Natural killer cell treated with Interleukin-12 subunit alpha and Interleukin-12 subunit beta and Interleukin-15 and Interleukin-18, amount 100 ng/mL, for 72 hours (primary cell): ENCODE measurements at regions not wholly inside any gene's neighbourhood (a gene's known extent, or its start where the extent isn't known, plus 50 kb on each side); places are given as distances from the start of the nearest gene placed in this dataset.
A peak's percentile ranks its signal among the peaks of the same experiment; 100 is the strongest.

Source experiments
- ATAC-seq, 2 donors: fragments of 150-1000 bp; cut with Tn5 transposase in 1 of 2; sonication (Bioruptor Pico), chemical (Tn5 transposase) in 1 of 2; 2 replicates each; pipeline ENCODE4 v1.10.0; 2021
- DNase-seq: peaks from one replicate; pipeline ENCODE4 v3.0.0; 2022; ENCODE audit warnings: low spot score
- H3K27ac Mint-ChIP-seq, 2 donors: 1 replicate in 1 of 2; 2 replicates in 1 of 2; pipeline ENCODE4 v1.8.0; 2022; ENCODE audit warnings: mixed read lengths in 2 of 2, mild to moderate bottlenecking in 1 of 2, moderate library complexity in 1 of 2
- H3K27me3 Mint-ChIP-seq, 2 donors: 1 replicate in 1 of 2; 2 replicates in 1 of 2; pipeline ENCODE4 v1.8.0; 2022; ENCODE audit warnings: mixed read lengths in 2 of 2
- H3K36me3 Mint-ChIP-seq: one replicate; pipeline ENCODE4 v1.8.0; 2022; ENCODE audit warnings: mixed read lengths
- H3K4me1 Mint-ChIP-seq, 2 donors: 1 replicate in 1 of 2; 2 replicates in 1 of 2; pipeline ENCODE4 v1.8.0; 2022; ENCODE audit warnings: low read depth in 2 of 2, mixed read lengths in 2 of 2, mild to moderate bottlenecking in 1 of 2
- H3K4me3 Mint-ChIP-seq: one replicate; pipeline ENCODE4 v1.8.0; 2022; ENCODE audit warnings: mixed read lengths
- H3K9me3 Mint-ChIP-seq: 2 replicates; pipeline ENCODE4 v1.8.0; 2022; ENCODE audit warnings: mixed read lengths

GRCh38 chr2:65701191-65701590 is 268.8 kb upstream of the SPRED2 start:
- Mint-ChIP-seq H3K27ac (no peak overlapping the region), H3K4me1 (no peaks in the 10 kb centered on the region), H3K27me3 (peaks cover 16 to 25% of the 10 kb centered on the region in 2 donors), H3K4me3 (no peak overlapping the region), H3K36me3 (no peaks in the 10 kb centered on the region), H3K9me3 (no peaks in the 10 kb centered on the region)
- no peak for ATAC-seq
- DNase-seq = no peak

- ATAC-seq (no peak), DNase-seq (no peak)
- Mint-ChIP-seq H3K36me3 (no peaks in the 10 kb centered on the region), H3K27ac (no peak overlapping the region), H3K4me3 (no peak overlapping the region), H3K4me1 (no peaks in the 10 kb centered on the region), H3K27me3 (peaks cover 16 to 25% of the 10 kb centered on the region in 2 donors), H3K9me3 (no peaks in the 10 kb centered on the region)
Observed at GRCh38 chr2:65700720-65701119, 268.3 kb upstream of the SPRED2 start.

DNA sequence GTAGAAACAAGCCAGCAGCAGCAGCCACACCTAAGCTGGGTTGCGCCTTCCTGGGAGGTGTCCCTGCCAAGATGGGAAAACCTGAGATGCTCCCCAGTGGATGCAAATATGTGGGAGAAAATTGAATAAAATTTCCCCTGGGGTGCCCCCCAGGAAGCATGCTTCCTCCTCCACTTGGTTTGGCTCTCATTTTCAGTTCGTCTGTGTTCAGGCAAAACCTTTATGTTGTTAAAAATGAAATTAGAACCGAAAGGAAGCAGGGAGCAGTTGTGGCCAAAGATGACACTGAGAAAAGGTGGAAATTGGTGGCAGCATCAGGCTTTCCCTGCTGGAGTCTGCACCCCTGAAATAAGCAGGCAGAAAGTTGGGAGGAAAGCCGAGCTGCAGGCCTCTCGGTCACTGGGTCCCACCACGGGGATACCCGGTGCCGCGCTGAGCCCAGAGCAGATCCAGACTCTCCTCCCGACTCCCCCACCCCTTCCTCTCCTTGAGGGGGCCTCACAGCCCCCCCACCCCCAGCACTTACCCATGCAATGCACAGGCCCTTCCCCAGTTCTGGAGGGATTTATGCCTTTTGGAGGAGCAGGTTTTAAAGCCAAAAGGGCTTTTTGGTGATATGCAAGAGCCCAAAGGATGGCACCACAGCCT is 267.7 kb upstream of the SPRED2 start:
- no peak for DNase-seq
- H3K27ac Mint-ChIP-seq = no peak overlapping the region
- no peaks in the 10 kb centered on the region for H3K4me1 Mint-ChIP-seq
- no peak for ATAC-seq
- no peaks in the 10 kb centered on the region for H3K36me3 Mint-ChIP-seq
- H3K9me3 Mint-ChIP-seq = no peaks in the 10 kb centered on the region
- H3K4me3 Mint-ChIP-seq = no peak overlapping the region
- peaks cover 13 to 19% of the 10 kb centered on the region in 2 donors for H3K27me3 Mint-ChIP-seq

- H3K27ac Mint-ChIP-seq = no peak overlapping the region
- H3K9me3 Mint-ChIP-seq = no peaks in the 10 kb centered on the region
- ATAC-seq = no peak
- H3K36me3 Mint-ChIP-seq = no peaks in the 10 kb centered on the region
- peaks cover 3 to 19% of the 10 kb centered on the region in 2 donors for H3K27me3 Mint-ChIP-seq
- H3K4me1 Mint-ChIP-seq = no peaks in the 10 kb centered on the region
- no peak overlapping the region for H3K4me3 Mint-ChIP-seq
- no peak for DNase-seq
Observed at GRCh38 chr2:65691816-65692215, 259.4 kb upstream of the SPRED2 start.

DNA sequence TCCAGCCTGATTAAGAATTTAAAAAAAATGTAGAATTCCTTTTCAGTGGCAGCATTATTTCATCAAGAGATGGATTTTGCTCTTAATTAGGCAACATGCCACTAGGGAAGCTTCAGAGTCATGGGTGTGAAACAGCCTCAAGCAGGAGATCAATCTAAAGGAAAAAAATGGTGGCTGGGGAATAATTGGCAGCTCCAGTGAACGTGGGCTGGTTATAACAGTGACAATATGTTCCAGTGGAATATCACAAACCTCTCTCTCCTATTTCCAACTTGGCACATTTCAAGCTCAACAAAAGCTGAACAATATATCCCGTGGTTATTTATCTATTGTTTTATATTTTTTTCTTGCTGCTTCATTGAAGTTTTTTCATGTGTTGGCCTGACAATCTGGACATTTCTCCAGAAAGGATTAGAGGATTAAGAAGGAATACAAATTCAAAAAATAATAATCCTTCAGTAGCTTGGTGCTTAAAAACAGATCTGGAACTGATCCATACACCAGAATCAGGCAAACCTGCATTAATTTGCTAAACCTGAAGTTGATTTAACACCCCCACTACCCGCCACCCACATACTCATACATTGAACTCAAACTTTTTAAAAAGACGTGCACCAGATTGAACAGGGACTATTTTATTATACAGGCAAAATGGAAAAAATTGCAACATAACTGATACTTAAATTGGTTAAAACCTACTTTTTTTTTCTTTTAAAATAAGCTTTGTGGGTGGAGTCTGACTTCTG is 255.9 kb upstream of the SPRED2 start:
- Mint-ChIP-seq H3K9me3 (no peaks in the 10 kb centered on the region), H3K36me3 (no peaks in the 10 kb centered on the region), H3K4me3 (no peak overlapping the region), H3K4me1 (no peaks in the 10 kb centered on the region), H3K27ac (no peak overlapping the region), H3K27me3 (peaks cover 4 to 20% of the 10 kb centered on the region in 2 donors)
- ATAC-seq = no peak
- no peak for DNase-seq

DNA sequence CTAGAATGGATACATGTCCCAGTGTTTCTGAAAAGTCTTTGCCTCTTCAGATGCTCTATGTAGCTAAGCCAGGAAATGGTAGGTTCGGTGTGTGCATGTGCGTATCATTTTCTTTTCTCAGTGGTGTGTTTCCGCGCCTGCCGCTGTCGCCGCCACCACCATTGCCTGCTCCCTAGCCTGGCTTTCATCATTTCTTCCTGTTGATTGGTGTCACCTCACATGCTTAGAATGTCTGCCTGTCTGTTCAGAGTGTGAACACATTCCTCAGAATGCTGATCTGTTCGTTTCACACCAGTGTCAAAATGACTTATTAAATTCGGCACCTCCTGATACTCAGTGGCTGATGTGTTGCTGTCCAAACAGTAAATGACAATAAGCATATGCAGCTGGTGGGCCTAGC is 255.2 kb upstream of the SPRED2 start:
- DNase-seq (no peak), ATAC-seq (no peak)
- Mint-ChIP-seq H3K9me3 (no peaks in the 10 kb centered on the region), H3K36me3 (no peaks in the 10 kb centered on the region), H3K4me3 (no peak overlapping the region), H3K27me3 (peaks cover 3 to 23% of the 10 kb centered on the region in 2 donors), H3K27ac (no peak overlapping the region), H3K4me1 (no peaks in the 10 kb centered on the region)

DNA sequence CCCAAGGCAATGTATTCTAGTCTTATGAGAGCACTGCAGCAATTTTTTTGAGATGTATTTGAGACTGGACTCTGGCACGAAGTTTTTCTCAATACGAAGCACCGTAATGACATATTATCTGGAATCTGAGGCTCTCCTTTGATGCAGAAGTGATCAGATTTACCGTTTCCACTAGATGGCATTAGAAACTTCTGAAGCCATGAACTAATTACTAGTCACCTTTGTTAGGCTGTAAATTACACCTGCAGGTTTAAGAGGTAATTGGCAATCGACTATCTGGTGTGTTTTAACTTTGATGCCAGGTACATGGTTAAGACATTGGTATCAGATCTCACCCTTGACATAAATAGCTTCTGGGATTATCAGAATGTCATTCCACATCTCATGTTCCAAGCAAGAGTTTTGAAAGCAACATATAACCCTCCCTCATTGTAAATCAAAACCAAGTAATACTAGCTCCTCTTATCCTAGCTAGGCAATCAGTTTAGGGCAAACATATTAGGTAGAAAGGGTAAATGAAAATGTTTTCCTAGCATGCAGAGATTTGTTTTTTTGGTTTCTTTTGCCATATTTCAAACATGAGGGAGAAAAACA is 254.6 kb upstream of the SPRED2 start:
- ATAC-seq (no peak), DNase-seq (no peak)
- Mint-ChIP-seq H3K4me3 (no peak overlapping the region), H3K27ac (no peak overlapping the region), H3K4me1 (no peaks in the 10 kb centered on the region), H3K27me3 (peaks cover 3 to 23% of the 10 kb centered on the region in 2 donors), H3K9me3 (no peaks in the 10 kb centered on the region), H3K36me3 (no peaks in the 10 kb centered on the region)

DNA sequence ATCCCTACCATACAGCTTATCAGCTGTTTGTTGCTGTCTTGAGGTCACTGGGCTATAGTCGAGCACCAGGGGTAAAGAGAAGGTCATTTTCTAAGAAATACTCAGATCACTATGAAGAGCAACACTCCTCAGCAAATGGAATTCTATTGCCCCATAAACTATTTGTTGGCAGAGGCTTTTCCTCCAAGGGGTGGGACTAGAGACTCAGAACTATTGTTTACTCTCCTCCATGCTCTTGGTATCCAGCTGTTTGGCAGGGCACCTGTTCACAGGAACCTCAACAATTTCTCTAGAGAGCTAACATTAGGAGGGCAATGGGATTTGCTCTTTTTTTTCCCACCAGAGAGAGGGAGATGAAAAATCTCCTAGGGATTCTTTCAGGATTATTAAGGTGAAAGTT is 249.1 kb upstream of the SPRED2 start:
- ATAC-seq (no peak), DNase-seq (no peak)
- Mint-ChIP-seq H3K4me1 (no peaks in the 10 kb centered on the region), H3K27me3 (peaks cover 5 to 26% of the 10 kb centered on the region in 2 donors), H3K36me3 (no peaks in the 10 kb centered on the region), H3K9me3 (peaks cover 3% of the 10 kb centered on the region), H3K27ac (no peak overlapping the region), H3K4me3 (no peak overlapping the region)

GRCh38 chr2:65678779-65679391 is 246.5 kb upstream of the SPRED2 start:
- Mint-ChIP-seq H3K36me3 (peaks cover 8% of the 10 kb centered on the region), H3K27ac (no peak overlapping the region), H3K4me1 (no peaks in the 10 kb centered on the region), H3K4me3 (no peak overlapping the region), H3K9me3 (peaks cover 14% of the 10 kb centered on the region), H3K27me3 (peaks cover 17 to 31% of the 10 kb centered on the region in 2 donors)
- DNase-seq = no peak
- no peak for ATAC-seq

- peaks cover 21 to 32% of the 10 kb centered on the region in 2 donors for H3K27me3 Mint-ChIP-seq
- no peak for DNase-seq
- H3K27ac Mint-ChIP-seq = no peak overlapping the region
- ATAC-seq = no peak
- no peak overlapping the region for H3K4me3 Mint-ChIP-seq
- H3K9me3 Mint-ChIP-seq = peaks cover 14% of the 10 kb centered on the region
- no peaks in the 10 kb centered on the region for H3K4me1 Mint-ChIP-seq
- H3K36me3 Mint-ChIP-seq = peaks cover 8% of the 10 kb centered on the region
Observed at GRCh38 chr2:65675350-65675749, 243.0 kb upstream of the SPRED2 start.

DNA sequence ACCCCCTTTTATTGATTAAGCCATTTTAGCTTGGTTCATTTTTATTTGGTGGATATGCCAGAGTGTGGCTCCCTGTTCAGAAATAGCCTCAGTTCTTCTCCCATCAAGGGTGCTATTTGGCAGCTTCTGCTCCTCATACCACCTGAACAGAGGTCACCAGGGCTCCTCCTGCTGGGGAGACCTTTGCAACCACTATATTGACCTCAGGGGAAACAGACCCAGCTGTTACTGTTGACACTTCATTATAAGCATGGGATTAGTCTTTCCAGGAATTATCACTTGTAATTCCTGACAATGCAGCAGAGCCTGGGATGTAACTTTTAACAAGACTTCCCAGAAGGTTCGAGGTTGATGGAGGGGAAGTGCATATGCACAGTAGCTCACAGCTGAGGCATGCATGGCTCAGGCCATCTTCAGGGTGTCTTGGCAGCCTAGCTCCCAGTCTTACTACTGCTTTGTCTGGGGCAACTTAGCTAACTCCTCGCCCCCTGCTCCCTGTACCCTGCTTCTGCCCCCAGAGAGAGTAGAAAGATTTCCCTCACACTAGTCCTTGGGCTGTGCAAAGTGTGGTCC is 239.4 kb upstream of the SPRED2 start:
- no peak for DNase-seq
- Mint-ChIP-seq H3K36me3 (peaks cover 17% of the 10 kb centered on the region), H3K9me3 (peaks cover 16% of the 10 kb centered on the region), H3K4me3 (no peak overlapping the region), H3K27me3 (peaks cover 23 to 25% of the 10 kb centered on the region in 2 donors), H3K27ac (no peak overlapping the region), H3K4me1 (no peaks in the 10 kb centered on the region)
- peak in 1 of 2 donors; percentile 48 for ATAC-seq

DNA sequence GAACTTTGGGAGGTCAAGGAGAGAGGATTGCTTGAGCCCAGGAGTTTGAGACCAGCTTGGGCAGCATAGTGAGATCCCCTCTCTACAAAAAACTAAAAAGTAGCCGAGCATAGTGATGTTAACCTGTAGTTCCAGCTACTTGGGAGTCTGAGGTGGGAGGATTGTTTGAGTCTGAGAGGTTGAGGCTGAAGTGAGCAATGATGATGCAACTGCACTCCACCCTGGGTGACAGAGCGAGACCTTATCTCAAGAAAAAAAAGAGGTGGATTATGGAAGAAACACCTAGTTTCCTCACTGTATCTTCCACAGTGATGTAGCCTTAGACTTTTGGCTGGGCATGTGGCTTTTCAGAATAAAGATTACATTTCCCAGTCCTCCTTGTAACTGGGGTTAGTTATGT is 237.2 kb upstream of the SPRED2 start:
- Mint-ChIP-seq H3K4me3 (no peak overlapping the region), H3K27me3 (peaks cover 18 to 25% of the 10 kb centered on the region in 2 donors), H3K36me3 (peaks cover 9% of the 10 kb centered on the region), H3K4me1 (peaks cover 4% of the 10 kb centered on the region in 2 donors), H3K27ac (no peak overlapping the region), H3K9me3 (peaks cover 4% of the 10 kb centered on the region)
- DNase-seq (no peak), ATAC-seq (no peak)

- Mint-ChIP-seq H3K4me3 (no peak overlapping the region), H3K27me3 (peaks cover 15 to 20% of the 10 kb centered on the region in 2 donors), H3K4me1 (peaks cover 4% of the 10 kb centered on the region in 2 donors), H3K9me3 (peaks cover 4% of the 10 kb centered on the region), H3K36me3 (peaks cover 9% of the 10 kb centered on the region), H3K27ac (no peak overlapping the region)
- DNase-seq (no peak), ATAC-seq (no peak)
Observed at GRCh38 chr2:65668744-65669143, 236.3 kb upstream of the SPRED2 start.
